Omental fat pad (tissue), 3 donors: ENCODE measurements at regions not wholly inside any gene's neighbourhood (a gene's known extent, or its start where the extent isn't known, plus 50 kb on each side); places are given as distances from the start of the nearest gene placed in this dataset.

Experiments used
- ATAC-seq: fragments of 150-250 bp; one replicate; pipeline ENCODE4 v1.9.1; 2016; ENCODE audit warnings: mild to moderate bottlenecking, moderate library complexity; ENCODE audit not compliant: low FRiP score
- DNase-seq: peaks from one replicate; pipeline ENCODE4 v3.0.0-alpha.2; 2019; ENCODE audit warnings: low spot score
- CTCF ChIP-seq, 3 donors: fragments of 450-650 bp; IDR thresholded peaks; one replicate each; pipeline ENCODE4 v1.5.1; 2016 to 2017; ENCODE audit warnings: antibody characterized with exemption in 3 of 3, mild to moderate bottlenecking in 3 of 3, moderate library complexity in 2 of 3

GRCh38 chr15:45773149-45773548, 138.3 kb downstream of the SQOR start:
- DNase-seq (no peak), ATAC-seq (no peak)
- no peak for TF ChIP-seq CTCF (IDR thresholded peaks at IDR 0.05)

- TF ChIP-seq CTCF (IDR thresholded peaks at IDR 0.05), result no peak
- ATAC-seq (no peak), DNase-seq (no peak)
Measured at GRCh38 chr15:45776772-45777171, 141.9 kb downstream of the SQOR start.

GRCh38 chr15:45777781-45778180, 143.0 kb downstream of the SQOR start:
- ATAC-seq, result no peak
- DNase-seq, result no peak

GRCh38 chr15:45780352-45780751, 145.5 kb downstream of the SQOR start:
- DNase-seq, result no peak
- no peak for TF ChIP-seq CTCF (IDR thresholded peaks at IDR 0.05)
- no peak for ATAC-seq

More at GRCh38 chr15:45777781-45778180, 143.0 kb downstream of the SQOR start:
- TF ChIP-seq CTCF (IDR thresholded peaks at IDR 0.05), result no peak

- ATAC-seq (no peak), DNase-seq (no peak)
- no peak for TF ChIP-seq CTCF (IDR thresholded peaks at IDR 0.05)
Measured at GRCh38 chr15:45784656-45785055, 149.8 kb downstream of the SQOR start.

- ATAC-seq (no peak), DNase-seq (no peak)
- no peak for TF ChIP-seq CTCF (IDR thresholded peaks at IDR 0.05)
Measured at GRCh38 chr15:45785897-45786296, 151.1 kb downstream of the SQOR start.

GRCh38 chr15:45790325-45790943, 155.6 kb downstream of the SQOR start:
- peak in 1 of 3 donors; percentile 2 for TF ChIP-seq CTCF (IDR thresholded peaks at IDR 0.05)
- DNase-seq (no peak), ATAC-seq (no peak)
